Uterus (tissue), 2 donors: ENCODE measurements at regions not wholly inside any gene's neighbourhood (a gene's known extent, or its start where the extent isn't known, plus 50 kb on each side); places are given as distances from the start of the nearest gene placed in this dataset.

Source experiments
- POLR2A ChIP-seq, 2 donors: fragments of 450-650 bp; IDR thresholded peaks; one replicate each; pipeline ENCODE4 v1.6.1; 2016; ENCODE audit warnings: antibody characterized with exemption in 2 of 2, mild to moderate bottlenecking in 1 of 2, moderate library complexity in 1 of 2
- TF ChIP-seq, protein P1 (sequence below), 4 experiments: fragments of 200-600 bp in 2 of 4; fragments of 450-650 bp in 2 of 4; sonication (generic) in 2 of 4; IDR thresholded peaks; one replicate each; pipeline ENCODE4 v1.5.1; 2016 to 2019; ENCODE audit warnings: antibody characterized with exemption in 4 of 4, mild to moderate bottlenecking in 2 of 4, moderate library complexity in 1 of 4

DNA sequence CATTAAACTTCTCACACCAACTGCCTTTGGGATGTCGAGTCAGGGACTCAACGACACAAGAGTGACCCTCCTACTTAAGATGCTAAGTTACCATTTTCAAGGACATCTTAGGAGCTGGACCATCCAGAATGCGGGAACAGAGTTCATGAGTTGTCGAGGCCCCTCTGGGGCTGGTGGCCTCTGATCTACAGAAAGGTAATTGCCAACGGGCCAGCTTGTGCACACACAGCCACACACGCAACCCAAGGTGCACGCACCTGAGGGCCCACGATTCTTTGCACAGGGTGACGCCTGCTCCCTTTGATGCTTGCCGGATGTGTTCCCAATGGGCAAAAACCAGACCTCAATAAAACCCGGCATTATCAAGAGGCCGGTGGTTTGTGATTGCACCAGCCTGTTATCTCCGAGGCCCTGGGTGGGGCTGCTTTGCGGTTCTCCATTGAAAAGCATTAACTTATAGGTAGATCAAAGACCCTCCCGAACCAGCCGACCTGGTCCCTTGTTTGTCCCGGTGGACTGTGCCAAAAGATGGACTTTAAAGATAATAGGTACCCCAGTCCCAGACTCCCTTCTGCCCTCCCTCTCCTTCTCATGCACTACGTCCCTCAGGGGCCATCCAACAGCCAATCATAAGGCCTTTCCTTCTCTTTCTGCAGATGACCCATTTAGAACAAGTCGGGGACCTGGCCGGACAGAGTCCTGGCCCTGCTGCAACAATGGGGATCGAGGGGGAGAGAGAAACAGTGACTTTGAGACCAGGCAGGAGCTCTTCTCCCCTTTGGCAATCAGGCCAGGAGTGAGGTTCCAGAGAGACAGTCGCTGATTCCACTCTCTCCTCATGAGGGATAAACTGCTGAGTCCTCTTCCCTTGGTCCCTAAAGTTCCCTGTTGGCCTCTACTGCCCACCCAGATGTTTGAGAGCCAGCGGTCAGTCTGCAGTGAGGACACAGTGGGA lies 292.5 kb downstream of the SOX9 start:
- TF ChIP-seq, protein P1, sequence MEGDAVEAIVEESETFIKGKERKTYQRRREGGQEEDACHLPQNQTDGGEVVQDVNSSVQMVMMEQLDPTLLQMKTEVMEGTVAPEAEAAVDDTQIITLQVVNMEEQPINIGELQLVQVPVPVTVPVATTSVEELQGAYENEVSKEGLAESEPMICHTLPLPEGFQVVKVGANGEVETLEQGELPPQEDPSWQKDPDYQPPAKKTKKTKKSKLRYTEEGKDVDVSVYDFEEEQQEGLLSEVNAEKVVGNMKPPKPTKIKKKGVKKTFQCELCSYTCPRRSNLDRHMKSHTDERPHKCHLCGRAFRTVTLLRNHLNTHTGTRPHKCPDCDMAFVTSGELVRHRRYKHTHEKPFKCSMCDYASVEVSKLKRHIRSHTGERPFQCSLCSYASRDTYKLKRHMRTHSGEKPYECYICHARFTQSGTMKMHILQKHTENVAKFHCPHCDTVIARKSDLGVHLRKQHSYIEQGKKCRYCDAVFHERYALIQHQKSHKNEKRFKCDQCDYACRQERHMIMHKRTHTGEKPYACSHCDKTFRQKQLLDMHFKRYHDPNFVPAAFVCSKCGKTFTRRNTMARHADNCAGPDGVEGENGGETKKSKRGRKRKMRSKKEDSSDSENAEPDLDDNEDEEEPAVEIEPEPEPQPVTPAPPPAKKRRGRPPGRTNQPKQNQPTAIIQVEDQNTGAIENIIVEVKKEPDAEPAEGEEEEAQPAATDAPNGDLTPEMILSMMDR (IDR thresholded peaks at IDR 0.05): no peak
- no peak for TF ChIP-seq POLR2A (IDR thresholded peaks at IDR 0.05)
